MCF 10A (cell line): ENCODE measurements at regions not wholly inside any gene's neighbourhood (a gene's known extent, or its start where the extent isn't known, plus 50 kb on each side); places are given as distances from the start of the nearest gene placed in this dataset.

Source experiments
- BruUV-seq: library from RNA; stranded (reverse); fragments of 400-500 nt; replicated peaks from 2 replicates; lab custom pipeline; 2021; lab: Mats Ljungman, UMichigan
- CTCF ChIA-PET: fragments of 300-600 bp; sonication (Branson Sonifier 250); formaldehyde crosslinking; extraction: SDS; loops from one replicate; lab custom pipeline; 2021; ENCODE audit warnings: antibody characterized with exemption, inconsistent platforms; lab: Yijun Ruan, JAX
- POLR2A ChIA-PET: fragments of 300-600, 350-650 bp; sonication (Branson Sonifier 250); formaldehyde crosslinking; extraction: SDS; loops from one replicate; lab custom pipeline; 2020; ENCODE audit warnings: antibody characterized with exemption, inconsistent platforms; lab: Yijun Ruan, JAX
- DNase-seq: peaks from one replicate; pipeline ENCODE4 v3.0.0-alpha.2; 2018; ENCODE audit not compliant: unreplicated experiment
- H3K27ac Mint-ChIP-seq: one replicate; pipeline ENCODE4 v1.8.0; 2022; ENCODE audit warnings: mild to moderate bottlenecking, low read depth, mixed read lengths; ENCODE audit not compliant: unreplicated experiment
- H3K27me3 Mint-ChIP-seq: one replicate; pipeline ENCODE4 v1.8.0; 2022; ENCODE audit warnings: mixed read lengths; ENCODE audit not compliant: insufficient read depth, unreplicated experiment
- H3K36me3 Mint-ChIP-seq: one replicate; pipeline ENCODE4 v1.8.0; 2022; ENCODE audit warnings: mild to moderate bottlenecking, moderate library complexity, mixed read lengths; ENCODE audit not compliant: insufficient read depth, unreplicated experiment
- H3K4me1 Mint-ChIP-seq: one replicate; pipeline ENCODE4 v1.8.0; 2022; ENCODE audit warnings: mixed read lengths; ENCODE audit not compliant: insufficient read depth, unreplicated experiment
- H3K4me3 Mint-ChIP-seq: one replicate; pipeline ENCODE4 v1.8.0; 2022; ENCODE audit warnings: mild to moderate bottlenecking, moderate library complexity, mixed read lengths; ENCODE audit not compliant: unreplicated experiment
- H3K9me3 Mint-ChIP-seq: one replicate; pipeline ENCODE4 v1.8.0; 2022; ENCODE audit warnings: mixed read lengths; ENCODE audit not compliant: unreplicated experiment
- CTCF ChIP-seq: fragments of 200-600 bp; IDR thresholded peaks from one replicate; pipeline ENCODE4 v1.8.0; 2022; ENCODE audit warnings: antibody characterized with exemption, mild to moderate bottlenecking; ENCODE audit not compliant: unreplicated experiment
- intact Hi-C: fragments of 100-400 bp; cut with micrococcal nuclease; formaldehyde crosslinking; loops from 2 replicates; pipeline ENCODE4 v1.14.1; 2022

- ChIA-PET CTCF (no interaction called here), POLR2A (no interaction called here)
- Mint-ChIP-seq H3K27me3 (no peaks in the 10 kb centered on the region), H3K4me3 (no peak overlapping the region), H3K4me1 (no peaks in the 10 kb centered on the region), H3K36me3 (no peaks in the 10 kb centered on the region), H3K9me3 (no peaks in the 10 kb centered on the region), H3K27ac (no peak overlapping the region)
- intact Hi-C loops = loop anchor here (10.0 kb wide), 1 partner anchor 258 kb away; no protein-coding TSS in a partner anchor
- BruUV-seq = no TSS peak
- DNase-seq = no peak
- no peak for TF ChIP-seq CTCF
Observed at GRCh38 chr1:95852483-95853070, 618.6 kb downstream of the RWDD3 start.

GRCh38 chr1:95854457-95854856 lies 620.4 kb downstream of the RWDD3 start:
- no peaks in the 10 kb centered on the region for H3K4me1 Mint-ChIP-seq
- DNase-seq = no peak
- no peaks in the 10 kb centered on the region for H3K36me3 Mint-ChIP-seq
- intact Hi-C loops = loop anchor here (10.0 kb wide), 1 partner anchor 260 kb away; no protein-coding TSS in a partner anchor
- no TSS peak for BruUV-seq
- H3K27ac Mint-ChIP-seq = no peak overlapping the region
- no peak overlapping the region for H3K4me3 Mint-ChIP-seq
- H3K27me3 Mint-ChIP-seq = no peaks in the 10 kb centered on the region
- no peak for TF ChIP-seq CTCF
- H3K9me3 Mint-ChIP-seq = no peaks in the 10 kb centered on the region
- ChIA-PET POLR2A (no interaction called here), CTCF (no interaction called here)

GRCh38 chr1:95863086-95863485 lies 629.1 kb downstream of the RWDD3 start:
- intact Hi-C loops = no loop called here
- H3K4me3 Mint-ChIP-seq = no peak overlapping the region
- BruUV-seq = no TSS peak

GRCh38 chr1:95865769-95866168 lies 631.8 kb downstream of the RWDD3 start:
- DNase-seq = no peak
- POLR2A ChIA-PET = no interaction called here

More at GRCh38 chr1:95863086-95863485, 629.1 kb downstream of the RWDD3 start:
- POLR2A ChIA-PET = interaction anchor here (0.9 to 1.3 kb wide), 2 partner anchors 10 to 29 kb away, joined by 3 read pairs; no protein-coding TSS in a partner anchor
- H3K27me3 Mint-ChIP-seq = no peaks in the 10 kb centered on the region
- CTCF ChIA-PET = interaction anchor here (0.6 kb wide), 1 partner anchor 309 kb away, joined by 4 read pairs; no protein-coding TSS in a partner anchor
- no peaks in the 10 kb centered on the region for H3K36me3 Mint-ChIP-seq
- no peak overlapping the region for H3K27ac Mint-ChIP-seq
- TF ChIP-seq CTCF = no peak
- DNase-seq = no peak
- no peaks in the 10 kb centered on the region for H3K9me3 Mint-ChIP-seq
- no peaks in the 10 kb centered on the region for H3K4me1 Mint-ChIP-seq

More at GRCh38 chr1:95865769-95866168, 631.8 kb downstream of the RWDD3 start:
- Mint-ChIP-seq H3K4me1 (no peaks in the 10 kb centered on the region), H3K27me3 (no peaks in the 10 kb centered on the region), H3K27ac (no peak overlapping the region), H3K4me3 (no peak overlapping the region), H3K36me3 (no peaks in the 10 kb centered on the region), H3K9me3 (no peaks in the 10 kb centered on the region)
- CTCF ChIA-PET = interaction anchor here (1.2 kb wide), 1 partner anchor 29 kb away, joined by 3 read pairs; no protein-coding TSS in a partner anchor
- TF ChIP-seq CTCF = no peak
- intact Hi-C loops = no loop called here
- no TSS peak for BruUV-seq
